Common myeloid progenitor, CD34-positive (primary cell): ENCODE measurements at regions not wholly inside any gene's neighbourhood (a gene's known extent, or its start where the extent isn't known, plus 50 kb on each side); places are given as distances from the start of the nearest gene placed in this dataset.

Source experiments
- CTCF ChIA-PET: fragments of 350-600 bp; sonication (Branson Sonifier 250); formaldehyde crosslinking; loops from one replicate; lab custom pipeline; 2021; ENCODE audit warnings: antibody characterized with exemption; lab: Charles Lee
- POLR2A ChIA-PET: fragments of 350-600 bp; sonication (Branson Sonifier 250); formaldehyde crosslinking; loops from one replicate; lab custom pipeline; 2021; ENCODE audit warnings: antibody characterized with exemption; lab: Charles Lee
- DNase-seq, 3 donors: peaks; one replicate each; pipeline versions ENCODE4 v3.0.0 to v3.0.0-alpha.2; 2013
- H3K27ac ChIP-seq, 2 experiments: 1 replicate in 1 of 2; 2 replicates in 1 of 2; pipeline ENCODE4 v1.7.0; 2013; ENCODE audit warnings: inconsistent platforms in 2 of 2, low read length in 2 of 2, mild to moderate bottlenecking in 2 of 2, low read depth in 1 of 2, moderate library complexity in 1 of 2; ENCODE audit not compliant: severe bottlenecking in 2 of 2, insufficient read depth in 1 of 2, poor library complexity in 1 of 2
- H3K27me3 ChIP-seq, 5 experiments: replicated peaks in 2 of 5; 1 replicate in 3 of 5; 2 replicates in 2 of 5; pipeline versions ENCODE4 v1.6.1 to v1.7.0; 2013; ENCODE audit warnings: low read length in 4 of 5, mild to moderate bottlenecking in 2 of 5, moderate library complexity in 2 of 5, inconsistent platforms in 1 of 5; ENCODE audit not compliant: insufficient read depth in 5 of 5, control insufficient read depth in 4 of 5
- H3K36me3 ChIP-seq, 4 experiments: 1 replicate in 2 of 4; 2 replicates in 2 of 4; pipeline versions ENCODE4 v1.6.1 to v1.7.0; 2013; ENCODE audit warnings: low read length in 3 of 4, control low read depth in 1 of 4, mild to moderate bottlenecking in 1 of 4; ENCODE audit not compliant: control insufficient read depth in 4 of 4, insufficient read depth in 4 of 4
- H3K4me1 ChIP-seq, 4 experiments: 1 replicate in 3 of 4; 2 replicates in 1 of 4; pipeline versions ENCODE4 v1.6.1 to v1.7.1; 2013; ENCODE audit warnings: low read length in 3 of 4, mild to moderate bottlenecking in 3 of 4, control low read depth in 1 of 4, inconsistent platforms in 1 of 4, moderate library complexity in 1 of 4; ENCODE audit not compliant: control insufficient read depth in 4 of 4, insufficient read depth in 4 of 4; ENCODE audit errors: control extremely low read depth in 1 of 4
- H3K4me3 ChIP-seq, 7 experiments: 1 replicate in 4 of 7; 2 replicates in 3 of 7; pipeline versions ENCODE4 v1.5.1 to v1.7.0; 2013; ENCODE audit warnings: mild to moderate bottlenecking in 7 of 7, low read length in 6 of 7, moderate library complexity in 6 of 7, inconsistent platforms in 2 of 7, low read depth in 2 of 7, control low read depth in 1 of 7; ENCODE audit not compliant: insufficient read depth in 4 of 7, control insufficient read depth in 1 of 7; ENCODE audit errors: extremely low read depth in 1 of 7
- H3K9me3 ChIP-seq, 5 experiments: 1 replicate in 4 of 5; 2 replicates in 1 of 5; pipeline versions ENCODE4 v1.6.1 to v1.7.1; 2013; ENCODE audit warnings: low read length in 4 of 5, mild to moderate bottlenecking in 2 of 5, inconsistent platforms in 1 of 5, low read depth in 1 of 5, moderate library complexity in 1 of 5; ENCODE audit not compliant: control insufficient read depth in 4 of 5, insufficient read depth in 2 of 5; ENCODE audit errors: control extremely low read depth in 1 of 5
- WGBS: methylation state at CpG from one replicate; pipeline ENCODE4 v1.1.5; 2013; ENCODE audit not compliant: insufficient coverage; 5-methylcytosine and 5-hydroxymethylcytosine counted together

- Histone ChIP-seq H3K27ac (no peak overlapping the region), H3K27me3 (peaks cover 0 to 1% (median 0%) of the 10 kb centered on the region in 5 experiments), H3K4me3 (no peak overlapping the region), H3K9me3 (no peaks in the 10 kb centered on the region), H3K4me1 (no peaks in the 10 kb centered on the region), H3K36me3 (no peaks in the 10 kb centered on the region)
- POLR2A ChIA-PET: no interaction called here
- CTCF ChIA-PET: interaction anchor here (1.0 to 4.3 kb wide), 2 partner anchors 8 to 9 kb away, joined by 3 to 24 read pairs; no protein-coding TSS in a partner anchor
- no peak for DNase-seq
- WGBS: 100% methylated on average over 2 of the region's 2 CpGs
Observed at GRCh38 chr6:11486959-11487358, 50.6 kb upstream of the TMEM170B start.

- Histone ChIP-seq H3K9me3 (no peaks in the 10 kb centered on the region), H3K4me3 (no peak overlapping the region), H3K27me3 (peaks cover 0 to 1% (median 0%) of the 10 kb centered on the region in 5 experiments), H3K4me1 (no peaks in the 10 kb centered on the region), H3K36me3 (no peaks in the 10 kb centered on the region), H3K27ac (no peak overlapping the region)
- ChIA-PET POLR2A (no interaction called here), CTCF (interaction anchor here (4.3 kb wide), 1 partner anchor 10 kb away, joined by 24 read pairs; no protein-coding TSS in a partner anchor)
- WGBS: 94% methylated on average over 7 of the region's 7 CpGs
- DNase-seq: no peak
Observed at GRCh38 chr6:11486486-11486885, 51.1 kb upstream of the TMEM170B start.

- no peaks in the 10 kb centered on the region for H3K4me1 ChIP-seq
- H3K9me3 ChIP-seq: no peaks in the 10 kb centered on the region
- no peak overlapping the region for H3K4me3 ChIP-seq
- no peak for DNase-seq
- ChIA-PET POLR2A (no interaction called here), CTCF (interaction anchor here (1.1 to 4.3 kb wide), 2 partner anchors 10 to 89 kb away, joined by 3 to 24 read pairs; no protein-coding TSS in a partner anchor)
- WGBS: 100% methylated on average over 1 of the region's 2 CpGs
- no peak overlapping the region for H3K27ac ChIP-seq
- H3K27me3 ChIP-seq: peaks cover 0 to 1% (median 0%) of the 10 kb centered on the region in 5 experiments
- no peaks in the 10 kb centered on the region for H3K36me3 ChIP-seq
Observed at GRCh38 chr6:11486051-11486450, 51.5 kb upstream of the TMEM170B start.

GRCh38 chr6:11485271-11485670 is 52.3 kb upstream of the TMEM170B start:
- POLR2A ChIA-PET: no interaction called here
- 94% methylated on average over 4 of the region's 4 CpGs for WGBS
- CTCF ChIA-PET: interaction anchor here (1.1 to 4.3 kb wide), 2 partner anchors 11 to 90 kb away, joined by 3 to 24 read pairs; no protein-coding TSS in a partner anchor
- Histone ChIP-seq H3K27me3 (peaks cover 0 to under 1% (median 0%) of the 10 kb centered on the region in 5 experiments), H3K27ac (no peak overlapping the region), H3K9me3 (no peaks in the 10 kb centered on the region), H3K36me3 (no peaks in the 10 kb centered on the region), H3K4me1 (no peaks in the 10 kb centered on the region), H3K4me3 (no peak overlapping the region)
- DNase-seq: no peak

GRCh38 chr6:11484441-11484840 is 53.1 kb upstream of the TMEM170B start:
- Histone ChIP-seq H3K4me1 (no peaks in the 10 kb centered on the region), H3K9me3 (no peaks in the 10 kb centered on the region), H3K27ac (no peak overlapping the region), H3K4me3 (no peak overlapping the region), H3K27me3 (no peaks in the 10 kb centered on the region), H3K36me3 (no peaks in the 10 kb centered on the region)
- WGBS: 100% methylated on average over 1 of the region's 2 CpGs
- POLR2A ChIA-PET: no interaction called here
- no peak for DNase-seq
- CTCF ChIA-PET: interaction anchor here (4.3 kb wide), 1 partner anchor 12 kb away, joined by 24 read pairs; no protein-coding TSS in a partner anchor

- DNase-seq: no peak
- POLR2A ChIA-PET: no interaction called here
- Histone ChIP-seq H3K36me3 (no peaks in the 10 kb centered on the region), H3K27ac (no peak overlapping the region), H3K4me1 (no peaks in the 10 kb centered on the region), H3K27me3 (no peaks in the 10 kb centered on the region), H3K4me3 (no peak overlapping the region), H3K9me3 (no peaks in the 10 kb centered on the region)
- CTCF ChIA-PET: interaction anchor here (1.0 kb wide), 1 partner anchor 326 kb away, joined by 4 read pairs; no protein-coding TSS in a partner anchor
- 100% methylated on average over 1 of the region's 3 CpGs for WGBS
Observed at GRCh38 chr6:11482616-11483015, 54.9 kb upstream of the TMEM170B start.

- ChIA-PET POLR2A (interaction anchor here (0.7 kb wide), 1 partner anchor 1042 kb away, joined by 3 read pairs; no protein-coding TSS in a partner anchor), CTCF (interaction anchor here (1.4 kb wide), 1 partner anchor 336 kb away, joined by 4 read pairs; no protein-coding TSS in a partner anchor)
- Histone ChIP-seq H3K36me3 (no peaks in the 10 kb centered on the region), H3K27ac (no peak overlapping the region), H3K9me3 (no peaks in the 10 kb centered on the region), H3K4me3 (no peak overlapping the region), H3K4me1 (no peaks in the 10 kb centered on the region), H3K27me3 (no peaks in the 10 kb centered on the region)
- WGBS: 0% methylated on average over 1 of the region's 4 CpGs
- DNase-seq: no peak
Observed at GRCh38 chr6:11480541-11480940, 57.0 kb upstream of the TMEM170B start.
